CD4-positive, alpha-beta T cell (primary cell): ENCODE measurements at regions not wholly inside any gene's neighbourhood (a gene's known extent, or its start where the extent isn't known, plus 50 kb on each side); places are given as distances from the start of the nearest gene placed in this dataset.

Experiments
- ATAC-seq: fragments of 200-7000 bp; cut with Tn5 transposase; one replicate; pipeline ENCODE4 v1.10.0; 2022; ENCODE audit warnings: mild to moderate bottlenecking; ENCODE audit not compliant: poor library complexity
- CTCF ChIA-PET: fragments of 350-600 bp; sonication (Branson Sonifier 250); formaldehyde crosslinking; loops from one replicate; lab custom pipeline; 2021; ENCODE audit warnings: antibody characterized with exemption, inconsistent platforms; lab: Charles Lee
- POLR2A ChIA-PET: fragments of 350-600 bp; sonication (Branson Sonifier 250); formaldehyde crosslinking; loops from one replicate; lab custom pipeline; 2021; ENCODE audit warnings: antibody characterized with exemption, inconsistent platforms; lab: Charles Lee
- DNase-seq, 14 experiments: peaks; one replicate each; pipeline ENCODE4 v3.0.0-alpha.2; 2013 to 2020; ENCODE audit warnings: mixed read lengths in 2 of 14
- H3K27ac ChIP-seq, 2 donors: one replicate each; pipeline versions ENCODE4 v1.5.1 to v1.7.0; 2013; ENCODE audit warnings: low read length in 2 of 2, low read depth in 1 of 2, mild to moderate bottlenecking in 1 of 2
- H3K27me3 ChIP-seq, 2 experiments: 1 replicate in 1 of 2; 2 replicates in 1 of 2; pipeline versions ENCODE4 v1.6.1 to v1.7.0; 2013; ENCODE audit warnings: low read length in 2 of 2, control low read depth in 1 of 2, mild to moderate bottlenecking in 1 of 2, moderate library complexity in 1 of 2; ENCODE audit not compliant: insufficient read depth in 2 of 2, control insufficient read depth in 1 of 2
- H3K36me3 ChIP-seq: one replicate; pipeline ENCODE4 v1.6.1; 2013; ENCODE audit warnings: low read length, control low read depth; ENCODE audit not compliant: insufficient read depth
- H3K4me1 ChIP-seq: one replicate; pipeline ENCODE4 v1.6.1; 2013; ENCODE audit warnings: low read length, control low read depth; ENCODE audit not compliant: insufficient read depth
- H3K4me3 ChIP-seq: one replicate; pipeline ENCODE4 v1.5.1; 2013; ENCODE audit warnings: mild to moderate bottlenecking, low read length, moderate library complexity
- H3K9me3 ChIP-seq, 2 experiments: 1 replicate in 1 of 2; 2 replicates in 1 of 2; pipeline versions ENCODE4 v1.6.1 to v1.7.0; 2013; ENCODE audit warnings: low read length in 2 of 2, mild to moderate bottlenecking in 2 of 2, control low read depth in 1 of 2, moderate library complexity in 1 of 2; ENCODE audit not compliant: control insufficient read depth in 1 of 2, insufficient read depth in 1 of 2
- H3K27ac Mint-ChIP-seq: one replicate; pipeline ENCODE4 v1.8.0; 2020; ENCODE audit warnings: mixed read lengths
- H3K27me3 Mint-ChIP-seq: one replicate; pipeline ENCODE4 v1.8.0; 2021; ENCODE audit warnings: mixed read lengths
- H3K36me3 Mint-ChIP-seq: one replicate; pipeline ENCODE4 v1.8.0; 2021; ENCODE audit warnings: low read depth, mixed read lengths
- H3K4me1 Mint-ChIP-seq: one replicate; pipeline ENCODE4 v1.8.0; 2021; ENCODE audit warnings: low read depth, mixed read lengths
- H3K4me3 Mint-ChIP-seq: one replicate; pipeline ENCODE4 v1.8.0; 2020; ENCODE audit warnings: mild to moderate bottlenecking, mixed read lengths
- H3K9me3 Mint-ChIP-seq: one replicate; pipeline ENCODE4 v1.8.0; 2020; ENCODE audit warnings: mixed read lengths
- intact Hi-C, 2 experiments: fragments of 100-400 bp; cut with DNase I in 1 of 2; cut with micrococcal nuclease in 1 of 2; formaldehyde crosslinking; loops; one replicate each; pipeline versions ENCODE4 v1.15.1 to v1.9.0; 2023 to 2025; cut with DNase I, micrococcal nuclease
- TF ChIP-seq, protein P1 (sequence below): fragments of 200-600 bp; IDR thresholded peaks from one replicate; pipeline ENCODE4 v1.8.0; 2022; ENCODE audit warnings: antibody characterized with exemption, mild to moderate bottlenecking

DNA sequence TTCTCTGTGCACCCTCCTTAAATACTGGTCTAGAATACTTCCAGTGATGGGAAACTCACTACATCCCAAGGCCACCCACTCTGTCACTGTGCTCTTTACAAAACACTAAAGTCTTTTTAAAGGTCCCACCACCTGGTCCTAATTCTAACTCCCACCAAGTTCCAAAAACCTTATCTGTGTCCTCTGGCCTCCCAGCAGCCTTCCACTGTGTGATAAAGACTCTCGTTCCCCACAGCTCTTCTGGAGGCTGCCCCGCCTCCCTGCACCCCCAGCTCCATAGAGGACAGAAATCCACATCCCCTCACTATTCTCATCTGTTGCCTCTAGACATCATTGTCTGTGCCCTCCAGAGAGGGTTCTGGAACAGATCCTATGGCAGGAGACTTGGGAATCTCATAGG lies 276.4 kb downstream of the FAM43A start:
- H3K36me3 ChIP-seq = no peaks in the 10 kb centered on the region
- POLR2A ChIA-PET = no interaction called here
- no peaks in the 10 kb centered on the region for H3K9me3 ChIP-seq
- H3K27me3 ChIP-seq = no peaks in the 10 kb centered on the region
- DNase-seq = no peak
- no peak overlapping the region for H3K27ac ChIP-seq
- ATAC-seq = no peak
- H3K36me3 Mint-ChIP-seq = no peaks in the 10 kb centered on the region
- CTCF ChIA-PET = no interaction called here
- no peaks in the 10 kb centered on the region for H3K27me3 Mint-ChIP-seq
- TF ChIP-seq, protein P1, sequence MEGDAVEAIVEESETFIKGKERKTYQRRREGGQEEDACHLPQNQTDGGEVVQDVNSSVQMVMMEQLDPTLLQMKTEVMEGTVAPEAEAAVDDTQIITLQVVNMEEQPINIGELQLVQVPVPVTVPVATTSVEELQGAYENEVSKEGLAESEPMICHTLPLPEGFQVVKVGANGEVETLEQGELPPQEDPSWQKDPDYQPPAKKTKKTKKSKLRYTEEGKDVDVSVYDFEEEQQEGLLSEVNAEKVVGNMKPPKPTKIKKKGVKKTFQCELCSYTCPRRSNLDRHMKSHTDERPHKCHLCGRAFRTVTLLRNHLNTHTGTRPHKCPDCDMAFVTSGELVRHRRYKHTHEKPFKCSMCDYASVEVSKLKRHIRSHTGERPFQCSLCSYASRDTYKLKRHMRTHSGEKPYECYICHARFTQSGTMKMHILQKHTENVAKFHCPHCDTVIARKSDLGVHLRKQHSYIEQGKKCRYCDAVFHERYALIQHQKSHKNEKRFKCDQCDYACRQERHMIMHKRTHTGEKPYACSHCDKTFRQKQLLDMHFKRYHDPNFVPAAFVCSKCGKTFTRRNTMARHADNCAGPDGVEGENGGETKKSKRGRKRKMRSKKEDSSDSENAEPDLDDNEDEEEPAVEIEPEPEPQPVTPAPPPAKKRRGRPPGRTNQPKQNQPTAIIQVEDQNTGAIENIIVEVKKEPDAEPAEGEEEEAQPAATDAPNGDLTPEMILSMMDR = no peak
- H3K4me3 ChIP-seq = no peak overlapping the region
- no peaks in the 10 kb centered on the region for H3K4me1 Mint-ChIP-seq
- H3K27ac Mint-ChIP-seq = no peak overlapping the region
- no peaks in the 10 kb centered on the region for H3K4me1 ChIP-seq
- H3K9me3 Mint-ChIP-seq = no peaks in the 10 kb centered on the region
- intact Hi-C loops = no loop called here
- no peak overlapping the region for H3K4me3 Mint-ChIP-seq

DNA sequence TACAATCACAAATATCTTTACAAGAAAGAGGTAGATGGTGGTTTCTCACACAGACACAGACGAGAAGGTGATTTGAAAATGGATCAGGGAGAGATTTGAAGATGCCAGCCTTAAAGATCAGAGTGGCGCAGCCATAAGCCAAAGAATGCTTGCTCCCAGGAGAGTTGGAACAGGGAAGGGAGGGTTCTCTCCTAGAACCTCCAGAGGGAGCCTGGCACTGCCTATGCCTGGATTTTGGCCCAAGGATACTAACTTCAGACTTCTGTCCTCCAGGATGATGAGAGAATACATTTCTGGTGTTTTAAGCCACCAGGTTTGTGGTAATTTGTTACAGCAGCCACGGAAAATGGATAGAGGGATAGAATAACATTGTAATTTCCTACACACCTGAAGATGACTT lies 279.1 kb downstream of the FAM43A start:
- POLR2A ChIA-PET = no interaction called here

DNA sequence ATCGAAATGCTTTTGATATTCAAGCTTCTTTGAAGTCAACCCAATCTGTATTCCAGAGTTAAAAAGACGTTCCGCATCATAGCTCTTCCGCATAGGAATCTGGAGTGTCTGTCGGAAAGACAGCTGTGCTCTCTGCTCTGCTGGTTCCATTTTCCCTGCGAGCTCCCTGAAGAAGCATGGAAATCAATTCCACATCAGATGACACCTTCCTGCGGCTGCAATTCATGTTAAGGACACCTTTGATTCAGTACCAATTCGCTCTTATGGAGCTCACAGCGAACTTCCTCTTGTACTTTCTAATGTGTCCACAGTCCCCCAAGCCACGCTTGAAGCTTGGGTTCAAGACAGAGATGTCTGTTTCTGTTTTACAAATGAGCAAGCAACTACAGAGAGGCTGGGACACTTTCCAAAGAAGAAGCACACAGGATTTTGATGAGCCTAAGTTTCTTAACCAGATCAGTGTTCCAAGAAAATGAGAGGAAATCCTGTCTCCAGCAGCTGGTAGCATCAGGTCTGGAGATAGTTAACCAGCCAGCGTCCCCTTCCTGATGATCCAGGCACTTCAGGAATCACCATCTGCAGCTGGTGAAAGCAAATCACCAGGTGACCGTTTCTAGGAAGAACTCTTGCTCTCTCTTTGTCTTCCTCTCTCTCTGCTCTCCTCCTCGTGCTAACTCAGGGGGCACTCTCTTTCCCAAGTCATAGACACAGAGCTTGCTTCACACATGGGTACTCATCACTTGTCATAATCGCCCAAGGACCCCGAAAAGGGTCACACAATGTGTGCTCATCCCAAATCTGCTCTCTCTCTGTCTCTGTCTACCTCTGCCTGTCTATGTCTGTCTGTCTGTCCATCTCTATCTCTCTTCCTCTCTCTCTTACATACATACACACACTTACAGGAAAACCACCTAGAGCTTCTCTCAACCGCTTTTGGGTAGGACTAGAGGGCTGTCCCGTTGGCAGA lies 281.8 kb downstream of the FAM43A start:
- H3K36me3 ChIP-seq = no peaks in the 10 kb centered on the region
- no peak overlapping the region for H3K4me3 Mint-ChIP-seq
- TF ChIP-seq, protein P1 = no peak
- ATAC-seq (no peak), DNase-seq (no peak)
- H3K9me3 Mint-ChIP-seq = peaks cover 4% of the 10 kb centered on the region
- H3K27me3 Mint-ChIP-seq = peaks cover 5% of the 10 kb centered on the region
- CTCF ChIA-PET = no interaction called here
- no peaks in the 10 kb centered on the region for H3K4me1 Mint-ChIP-seq
- no peaks in the 10 kb centered on the region for H3K4me1 ChIP-seq
- H3K36me3 Mint-ChIP-seq = no peaks in the 10 kb centered on the region
- H3K4me3 ChIP-seq = no peak overlapping the region
- H3K27me3 ChIP-seq = no peaks in the 10 kb centered on the region
- intact Hi-C loops = no loop called here
- H3K9me3 ChIP-seq = peaks cover 0 to 3% of the 10 kb centered on the region in 2 experiments
- POLR2A ChIA-PET = no interaction called here
- no peak overlapping the region for H3K27ac ChIP-seq
- H3K27ac Mint-ChIP-seq = no peak overlapping the region

More for the DNA sequence above, 279.1 kb downstream of the FAM43A start:
- CTCF ChIA-PET = no interaction called here
- Histone ChIP-seq H3K27ac (no peak overlapping the region), H3K4me3 (no peak overlapping the region), H3K9me3 (no peaks in the 10 kb centered on the region), H3K4me1 (no peaks in the 10 kb centered on the region), H3K36me3 (no peaks in the 10 kb centered on the region), H3K27me3 (no peaks in the 10 kb centered on the region)
- Mint-ChIP-seq H3K4me3 (no peak overlapping the region), H3K27ac (no peak overlapping the region), H3K27me3 (no peaks in the 10 kb centered on the region), H3K9me3 (no peaks in the 10 kb centered on the region), H3K36me3 (no peaks in the 10 kb centered on the region), H3K4me1 (no peaks in the 10 kb centered on the region)
- DNase-seq (no peak), ATAC-seq (no peak)
- TF ChIP-seq, protein P1 = no peak
- intact Hi-C loops = no loop called here
